Esophagus squamous epithelium (tissue), 4 donors: ENCODE measurements at regions not wholly inside any gene's neighbourhood (a gene's known extent, or its start where the extent isn't known, plus 50 kb on each side); places are given as distances from the start of the nearest gene placed in this dataset.

Experiments used
- CTCF ChIP-seq, 6 experiments: fragments of 450-650 bp in 4 of 6; fragments of 200-600 bp in 2 of 6; sonication (generic) in 2 of 6; IDR thresholded peaks; one replicate each; pipeline ENCODE4 v1.5.1; 2016 to 2019; ENCODE audit warnings: antibody characterized with exemption in 6 of 6, mild to moderate bottlenecking in 4 of 6, moderate library complexity in 4 of 6
- POLR2A ChIP-seq, 4 donors: fragments of 450-650 bp; IDR thresholded peaks; one replicate each; pipeline ENCODE4 v1.6.1; 2017; ENCODE audit warnings: antibody characterized with exemption in 4 of 4, mild to moderate bottlenecking in 4 of 4, moderate library complexity in 3 of 4

GRCh38 chr5:97846643-97847042 lies 663.6 kb upstream of the RIOK2 start:
- no peak for TF ChIP-seq POLR2A (IDR thresholded peaks at IDR 0.05)
- no peak for TF ChIP-seq CTCF (IDR thresholded peaks at IDR 0.05)
